ENCODE measurements at regions not wholly inside any gene's neighbourhood (a gene's known extent, or its start where the extent isn't known, plus 50 kb on each side); places are given as distances from the start of the nearest gene placed in this dataset.
A peak's percentile ranks its signal among the peaks of the same experiment; 100 is the strongest.

DNA sequence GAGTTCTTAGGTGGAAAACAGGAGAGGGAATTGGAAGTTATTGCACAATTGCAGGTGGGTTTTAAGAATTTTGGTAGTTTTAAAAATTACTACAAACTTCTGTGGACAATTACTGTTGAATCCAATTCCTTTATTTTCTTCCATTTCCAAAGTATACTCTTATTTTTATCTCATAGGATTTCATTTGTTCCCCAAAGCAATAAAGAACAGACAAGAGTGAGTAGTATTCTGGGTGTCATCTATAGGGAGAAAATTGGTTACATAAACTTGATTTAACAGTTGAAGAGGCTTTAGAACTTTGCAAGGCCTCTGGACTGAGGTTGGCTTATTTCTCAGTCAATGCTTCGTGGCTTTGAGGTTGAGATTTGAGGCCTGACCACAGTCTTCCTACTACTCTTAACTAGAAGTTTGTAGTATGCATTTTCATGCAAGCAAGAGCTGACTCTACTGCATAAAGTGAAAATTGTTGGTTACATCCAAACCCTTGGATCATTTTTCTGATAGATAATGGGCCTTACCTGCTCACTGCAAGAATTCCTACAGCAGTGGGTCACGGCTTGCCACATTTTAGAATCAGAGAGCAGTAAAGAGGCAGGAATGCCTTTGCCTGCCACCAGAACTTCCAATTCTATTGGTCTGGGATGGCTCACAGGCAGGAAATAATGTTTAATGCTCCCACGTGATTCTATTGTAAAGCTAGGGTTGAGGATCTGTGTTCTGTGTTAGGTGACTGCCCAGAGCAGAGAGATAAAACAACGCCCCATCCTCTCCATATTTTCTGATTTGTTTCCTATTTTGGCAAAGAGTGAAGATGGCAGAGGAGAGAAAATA is 270.5 kb downstream of the TTC6 start (continued):
- TF ChIP-seq, protein P1, sequence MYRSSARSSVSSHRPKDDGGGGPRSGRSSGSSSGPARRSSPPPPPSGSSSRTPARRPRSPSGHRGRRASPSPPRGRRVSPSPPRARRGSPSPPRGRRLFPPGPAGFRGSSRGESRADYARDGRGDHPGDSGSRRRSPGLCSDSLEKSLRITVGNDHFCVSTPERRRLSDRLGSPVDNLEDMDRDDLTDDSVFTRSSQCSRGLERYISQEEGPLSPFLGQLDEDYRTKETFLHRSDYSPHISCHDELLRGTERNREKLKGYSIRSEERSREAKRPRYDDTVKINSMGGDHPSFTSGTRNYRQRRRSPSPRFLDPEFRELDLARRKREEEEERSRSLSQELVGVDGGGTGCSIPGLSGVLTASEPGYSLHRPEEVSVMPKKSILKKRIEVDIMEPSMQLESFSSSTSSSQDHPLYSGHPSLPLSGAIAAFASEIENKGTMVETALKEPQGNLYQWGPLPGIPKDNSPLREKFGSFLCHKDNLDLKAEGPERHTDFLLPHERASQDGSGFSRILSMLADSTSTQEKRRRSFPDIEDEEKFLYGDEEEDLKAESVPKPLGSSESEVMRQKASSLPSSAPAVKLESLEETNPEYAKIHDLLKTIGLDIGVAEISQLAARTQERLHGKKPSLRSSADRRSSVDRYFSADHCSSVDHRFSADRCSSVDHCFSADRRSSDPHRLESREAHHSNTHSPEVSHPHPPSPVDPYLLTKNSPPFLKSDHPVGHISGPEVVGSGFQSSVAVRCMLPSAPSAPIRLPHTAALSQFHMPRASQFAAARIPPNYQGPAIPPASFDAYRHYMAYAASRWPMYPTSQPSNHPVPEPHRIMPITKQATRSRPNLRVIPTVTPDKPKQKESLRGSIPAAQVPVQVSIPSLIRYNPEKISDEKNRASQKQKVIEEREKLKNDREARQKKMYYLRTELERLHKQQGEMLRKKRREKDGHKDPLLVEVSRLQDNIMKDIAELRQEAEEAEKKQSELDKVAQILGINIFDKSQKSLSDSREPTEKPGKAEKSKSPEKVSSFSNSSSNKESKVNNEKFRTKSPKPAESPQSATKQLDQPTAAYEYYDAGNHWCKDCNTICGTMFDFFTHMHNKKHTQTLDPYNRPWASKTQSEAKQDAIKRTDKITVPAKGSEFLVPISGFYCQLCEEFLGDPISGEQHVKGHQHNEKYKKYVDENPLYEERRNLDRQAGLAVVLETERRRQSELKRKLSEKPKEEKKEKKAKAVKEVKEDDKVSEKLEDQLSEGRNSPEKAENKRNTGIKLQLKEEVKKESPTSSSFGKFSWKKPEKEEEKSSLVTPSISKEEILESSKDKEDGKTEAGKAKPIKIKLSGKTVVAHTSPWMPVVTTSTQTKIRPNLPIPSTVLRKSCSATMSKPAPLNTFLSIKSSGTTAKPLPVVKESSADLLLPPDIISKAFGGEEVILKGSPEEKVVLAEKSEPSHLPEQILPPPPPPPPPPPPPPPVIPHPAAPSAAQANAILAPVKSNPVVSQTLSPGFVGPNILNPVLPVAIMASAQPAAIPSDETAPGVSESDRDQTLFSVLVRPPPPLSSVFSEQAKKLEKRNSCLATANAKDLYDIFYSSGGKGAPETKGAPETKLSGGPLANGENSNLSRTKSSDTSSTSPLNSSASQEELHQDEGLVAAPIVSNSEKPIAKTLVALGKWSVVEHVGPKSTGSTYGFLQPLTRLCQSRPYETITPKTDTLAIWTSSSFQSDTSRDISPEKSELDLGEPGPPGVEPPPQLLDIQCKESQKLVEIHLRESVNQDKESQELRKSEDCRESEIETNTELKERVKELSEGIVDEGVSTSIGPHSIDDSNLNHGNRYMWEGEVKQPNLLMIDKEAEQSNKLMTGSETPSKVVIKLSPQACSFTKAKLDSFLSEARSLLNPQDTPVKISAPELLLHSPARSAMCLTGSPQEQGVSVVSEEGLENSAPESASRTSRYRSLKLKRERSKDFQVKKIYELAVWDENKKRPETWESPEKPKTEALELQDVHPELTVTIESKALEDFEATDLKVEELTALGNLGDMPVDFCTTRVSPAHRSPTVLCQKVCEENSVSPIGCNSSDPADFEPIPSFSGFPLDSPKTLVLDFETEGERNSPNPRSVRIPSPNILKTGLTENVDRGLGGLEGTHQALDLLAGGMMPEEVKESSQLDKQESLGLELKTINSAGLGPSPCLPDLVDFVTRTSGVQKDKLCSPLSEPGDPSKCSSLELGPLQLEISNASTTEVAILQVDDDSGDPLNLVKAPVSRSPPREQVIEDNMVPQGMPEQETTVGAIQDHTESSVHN (CRISPR knock-in tag; IDR thresholded peaks at IDR 0.05), result no peak
- TF ChIP-seq, protein P2, sequence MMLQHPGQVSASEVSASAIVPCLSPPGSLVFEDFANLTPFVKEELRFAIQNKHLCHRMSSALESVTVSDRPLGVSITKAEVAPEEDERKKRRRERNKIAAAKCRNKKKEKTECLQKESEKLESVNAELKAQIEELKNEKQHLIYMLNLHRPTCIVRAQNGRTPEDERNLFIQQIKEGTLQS (CRISPR knock-in tag; IDR thresholded peaks at IDR 0.05), result no peak
- no peak for TF ChIP-seq ZMAT3 (CRISPR knock-in tag; conservative IDR thresholded peaks at IDR 0.05)
- TF ChIP-seq ZBTB38 (CRISPR knock-in tag; IDR thresholded peaks at IDR 0.05), result no peak
- no peak for TF ChIP-seq TBL1XR1 (IDR thresholded peaks at IDR 0.05; ENCODE audit: borderline replicate concordance, low read length, partially characterized antibody)
- peak; percentile 51; the same call in 1 of the 2 replicates for TF ChIP-seq CEBPG (CRISPR knock-in tag; IDR thresholded peaks at IDR 0.05)
- TF ChIP-seq, protein P3, sequence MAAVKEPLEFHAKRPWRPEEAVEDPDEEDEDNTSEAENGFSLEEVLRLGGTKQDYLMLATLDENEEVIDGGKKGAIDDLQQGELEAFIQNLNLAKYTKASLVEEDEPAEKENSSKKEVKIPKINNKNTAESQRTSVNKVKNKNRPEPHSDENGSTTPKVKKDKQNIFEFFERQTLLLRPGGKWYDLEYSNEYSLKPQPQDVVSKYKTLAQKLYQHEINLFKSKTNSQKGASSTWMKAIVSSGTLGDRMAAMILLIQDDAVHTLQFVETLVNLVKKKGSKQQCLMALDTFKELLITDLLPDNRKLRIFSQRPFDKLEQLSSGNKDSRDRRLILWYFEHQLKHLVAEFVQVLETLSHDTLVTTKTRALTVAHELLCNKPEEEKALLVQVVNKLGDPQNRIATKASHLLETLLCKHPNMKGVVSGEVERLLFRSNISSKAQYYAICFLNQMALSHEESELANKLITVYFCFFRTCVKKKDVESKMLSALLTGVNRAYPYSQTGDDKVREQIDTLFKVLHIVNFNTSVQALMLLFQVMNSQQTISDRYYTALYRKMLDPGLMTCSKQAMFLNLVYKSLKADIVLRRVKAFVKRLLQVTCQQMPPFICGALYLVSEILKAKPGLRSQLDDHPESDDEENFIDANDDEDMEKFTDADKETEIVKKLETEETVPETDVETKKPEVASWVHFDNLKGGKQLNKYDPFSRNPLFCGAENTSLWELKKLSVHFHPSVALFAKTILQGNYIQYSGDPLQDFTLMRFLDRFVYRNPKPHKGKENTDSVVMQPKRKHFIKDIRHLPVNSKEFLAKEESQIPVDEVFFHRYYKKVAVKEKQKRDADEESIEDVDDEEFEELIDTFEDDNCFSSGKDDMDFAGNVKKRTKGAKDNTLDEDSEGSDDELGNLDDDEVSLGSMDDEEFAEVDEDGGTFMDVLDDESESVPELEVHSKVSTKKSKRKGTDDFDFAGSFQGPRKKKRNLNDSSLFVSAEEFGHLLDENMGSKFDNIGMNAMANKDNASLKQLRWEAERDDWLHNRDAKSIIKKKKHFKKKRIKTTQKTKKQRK (IDR thresholded peaks at IDR 0.05; ENCODE audit: low read length), result no peak
- TF ChIP-seq, protein P4, sequence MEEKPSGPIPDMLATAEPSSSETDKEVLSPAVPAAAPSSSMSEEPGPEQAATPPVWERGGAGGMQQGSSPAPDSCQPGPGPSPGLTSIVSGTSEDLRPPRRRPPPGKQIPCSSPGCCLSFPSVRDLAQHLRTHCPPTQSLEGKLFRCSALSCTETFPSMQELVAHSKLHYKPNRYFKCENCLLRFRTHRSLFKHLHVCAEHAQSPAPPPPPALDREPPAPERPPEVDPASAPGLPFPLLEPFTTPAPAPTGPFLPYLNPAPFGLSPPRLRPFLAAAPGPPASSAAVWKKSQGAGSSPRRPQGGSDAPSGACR (CRISPR knock-in tag; IDR thresholded peaks at IDR 0.05), result peak; percentile 71; the same call in 1 of the 2 replicates
- no peak for TF ChIP-seq RXRA (CRISPR knock-in tag; IDR thresholded peaks at IDR 0.05)
- TF ChIP-seq SOX5 (CRISPR knock-in tag; IDR thresholded peaks at IDR 0.05; ENCODE audit: borderline replicate concordance), result no peak
- TF ChIP-seq ZNF556 (CRISPR knock-in tag; IDR thresholded peaks at IDR 0.05; ENCODE audit: borderline replicate concordance), result no peak
- peak; percentile 40; the same call in 1 of the 2 replicates for TF ChIP-seq EHMT2 (IDR thresholded peaks at IDR 0.05; ENCODE audit: borderline replicate concordance, low read depth, low read length)
- no peak for TF ChIP-seq ZNF7 (CRISPR knock-in tag; IDR thresholded peaks at IDR 0.05)
- TF ChIP-seq ZNF180 (CRISPR knock-in tag; IDR thresholded peaks at IDR 0.05; ENCODE audit: borderline replicate concordance, low read depth), result no peak
- TF ChIP-seq ZFP41 (CRISPR knock-in tag; IDR thresholded peaks at IDR 0.05; ENCODE audit: borderline replicate concordance), result no peak
- TF ChIP-seq SMAD9 (CRISPR knock-in tag; IDR thresholded peaks at IDR 0.05), result no peak
- peak; percentile 35; the same call in 1 of the 2 replicates for TF ChIP-seq ARNT2 (CRISPR knock-in tag; IDR thresholded peaks at IDR 0.05; ENCODE audit: low read depth)
